IMR-90 (cell line): ENCODE measurements at regions not wholly inside any gene's neighbourhood (a gene's known extent, or its start where the extent isn't known, plus 50 kb on each side); places are given as distances from the start of the nearest gene placed in this dataset.

ENCODE experiments used
- ATAC-seq: fragments of 200-7000 bp; cut with Tn5 transposase; 2 replicates; pipeline ENCODE4 v1.9.1; 2020; ENCODE audit warnings: low read depth, mild to moderate bottlenecking, moderate library complexity
- BruUV-seq: library from RNA; stranded (reverse); fragments of 400-500 nt; replicated peaks from 2 replicates; lab custom pipeline; 2021; lab: Mats Ljungman, UMichigan
- CTCF ChIA-PET: fragments of 300-600 bp; formaldehyde crosslinking; extraction: SDS; loops from one replicate; lab custom pipeline; 2021; ENCODE audit warnings: antibody characterized with exemption; lab: Yijun Ruan, JAX
- POLR2A ChIA-PET: fragments of 300-600 bp; sonication (Branson Sonifier 250); formaldehyde crosslinking; loops from one replicate; lab custom pipeline; 2022; ENCODE audit warnings: antibody characterized with exemption; ENCODE audit not compliant: unreplicated experiment; lab: Charles Lee
- DNase-seq: peaks from one replicate; pipeline ENCODE4 v3.0.0; 2013
- H2AFZ ChIP-seq: replicated peaks from 2 replicates; pipeline ENCODE3; 2013; ENCODE audit warnings: low read length, mild to moderate bottlenecking; ENCODE audit not compliant: poor library complexity
- H2AK5ac ChIP-seq: 2 replicates; pipeline ENCODE4 v1.6.1; 2013; ENCODE audit warnings: low read depth, low read length, inconsistent platforms
- H2AK9ac ChIP-seq: replicated peaks from 2 replicates; pipeline ENCODE3; 2013; ENCODE audit warnings: mild to moderate bottlenecking, low read depth, low read length, moderate library complexity; ENCODE audit not compliant: poor library complexity
- H2BK120ac ChIP-seq: 2 replicates; pipeline ENCODE4 v1.6.1; 2013; ENCODE audit warnings: low read depth, low read length, inconsistent platforms
- H2BK15ac ChIP-seq: 3 replicates; pipeline ENCODE4 v1.6.1; 2013; ENCODE audit warnings: low read depth, low read length, inconsistent platforms
- H2BK20ac ChIP-seq: 2 replicates; pipeline ENCODE4 v1.6.1; 2013; ENCODE audit warnings: low read depth, mild to moderate bottlenecking, inconsistent platforms, low read length, moderate library complexity
- H2BK5ac ChIP-seq: 2 replicates; pipeline ENCODE4 v1.6.1; 2013; ENCODE audit warnings: mild to moderate bottlenecking, low read depth, low read length, inconsistent platforms; ENCODE audit not compliant: poor library complexity, severe bottlenecking
- H3K14ac ChIP-seq: replicated peaks from 2 replicates; pipeline ENCODE4 v1.6.1; 2013; ENCODE audit warnings: low read depth, low read length, inconsistent platforms
- H3K18ac ChIP-seq: 2 replicates; pipeline ENCODE4 v1.6.1; 2013; ENCODE audit warnings: low read depth, low read length, control low read depth
- H3K23ac ChIP-seq: 2 replicates; pipeline ENCODE4 v1.6.1; 2013; ENCODE audit warnings: low read depth, low read length, inconsistent platforms
- H3K27ac ChIP-seq: 2 replicates; pipeline ENCODE4 v1.5.1; 2013; ENCODE audit warnings: mild to moderate bottlenecking, control low read depth, low read length; ENCODE audit not compliant: insufficient read depth
- H3K27me3 ChIP-seq: 2 replicates; pipeline ENCODE4 v1.6.1; 2013; ENCODE audit warnings: low read length; ENCODE audit not compliant: control insufficient read depth, insufficient read depth
- H3K36me3 ChIP-seq: 2 replicates; pipeline ENCODE4 v1.6.1; 2013; ENCODE audit warnings: low read length, mixed read lengths; ENCODE audit not compliant: control insufficient read depth, insufficient read depth
- H3K4ac ChIP-seq: 2 replicates; pipeline ENCODE4 v1.6.1; 2013; ENCODE audit warnings: low read depth, low read length, inconsistent platforms
- H3K4me1 ChIP-seq: 2 replicates; pipeline ENCODE4 v1.6.1; 2013; ENCODE audit warnings: low read length, mixed read lengths; ENCODE audit not compliant: control insufficient read depth, insufficient read depth
- H3K4me2 ChIP-seq: 2 replicates; pipeline ENCODE4 v1.6.1; 2013; ENCODE audit warnings: low read depth, mild to moderate bottlenecking, control low read depth, low read length, moderate library complexity
- H3K4me3 ChIP-seq: 2 replicates; pipeline ENCODE4 v1.5.1; 2013; ENCODE audit warnings: low read depth, mild to moderate bottlenecking, control low read depth, low read length, moderate library complexity; ENCODE audit not compliant: insufficient read depth
- H3K56ac ChIP-seq: 2 replicates; pipeline ENCODE4 v1.6.1; 2013; ENCODE audit warnings: low read length, inconsistent platforms; ENCODE audit not compliant: insufficient read depth; ENCODE audit errors: extremely low read depth
- H3K79me1 ChIP-seq, 2 experiments: 2 replicates each; pipeline ENCODE4 v1.6.1; 2013; ENCODE audit warnings: low read length in 2 of 2, inconsistent platforms in 1 of 2, low read depth in 1 of 2
- H3K9ac ChIP-seq: 2 replicates; pipeline ENCODE4 v1.6.1; 2013; ENCODE audit warnings: low read depth, low read length, control low read depth
- H3K9me1 ChIP-seq: 2 replicates; pipeline ENCODE4 v1.6.1; 2013; ENCODE audit warnings: low read length, inconsistent platforms; ENCODE audit not compliant: insufficient read depth
- H3K9me3 ChIP-seq: 2 replicates; pipeline ENCODE4 v1.6.1; 2013; ENCODE audit warnings: low read length; ENCODE audit not compliant: control insufficient read depth, insufficient read depth
- H4K20me1 ChIP-seq: 2 replicates; pipeline ENCODE4 v1.6.1; 2013; ENCODE audit warnings: low read length, inconsistent platforms; ENCODE audit not compliant: insufficient read depth
- H4K5ac ChIP-seq: 2 replicates; pipeline ENCODE4 v1.6.1; 2013; ENCODE audit warnings: mild to moderate bottlenecking, low read depth, low read length, control low read depth
- H4K8ac ChIP-seq, 2 experiments: 2 replicates each; pipeline ENCODE4 v1.6.1; 2013; ENCODE audit warnings: low read depth in 2 of 2, low read length in 2 of 2, control low read depth in 1 of 2, inconsistent platforms in 1 of 2
- H4K91ac ChIP-seq: 2 replicates; pipeline ENCODE4 v1.6.1; 2013; ENCODE audit warnings: low read depth, low read length, inconsistent platforms; ENCODE audit not compliant: insufficient read depth
- CEBPB ChIP-seq: IDR thresholded peaks from 2 replicates; pipeline ENCODE4 v1.6.1; 2012; ENCODE audit warnings: low read depth, low read length, improper control_type of control experiment
- CHD1 ChIP-seq: IDR thresholded peaks from 2 replicates; pipeline ENCODE4 v1.6.1; 2012; ENCODE audit warnings: low read depth, low read length, improper control_type of control experiment
- CTCF ChIP-seq: conservative IDR thresholded peaks from 2 replicates; pipeline ENCODE4 v1.5.1; 2012; ENCODE audit warnings: mild to moderate bottlenecking, low read depth, low read length, improper control_type of control experiment
- ELK1 ChIP-seq: fragments of 150-350 bp; IDR thresholded peaks from 2 replicates; pipeline ENCODE4 v1.6.1; 2016; ENCODE audit warnings: low read depth, mild to moderate bottlenecking, low read length, moderate library complexity, borderline replicate concordance
- FOS ChIP-seq: fragments of 150-350 bp; IDR thresholded peaks from 2 replicates; pipeline ENCODE4 v1.6.1; 2016; ENCODE audit warnings: low read depth, low read length
- MAFK ChIP-seq: IDR thresholded peaks from 2 replicates; pipeline ENCODE4 v1.6.1; 2012; ENCODE audit warnings: low read depth, low read length, improper control_type of control experiment
- MAZ ChIP-seq: IDR thresholded peaks from 2 replicates; pipeline ENCODE4 v1.6.1; 2012; ENCODE audit warnings: low read depth, mild to moderate bottlenecking, low read length, improper control_type of control experiment, moderate library complexity, borderline replicate concordance
- MXI1 ChIP-seq: IDR thresholded peaks from 2 replicates; pipeline ENCODE4 v1.6.1; 2012; ENCODE audit warnings: low read depth, mild to moderate bottlenecking, low read length, moderate library complexity, borderline replicate concordance
- POLR2A ChIP-seq: IDR thresholded peaks from 2 replicates; pipeline ENCODE4 v1.6.1; 2012; ENCODE audit warnings: mild to moderate bottlenecking, low read depth, low read length
- RAD21 ChIP-seq: IDR thresholded peaks from 2 replicates; pipeline ENCODE4 v1.6.1; 2012; ENCODE audit warnings: low read length, improper control_type of control experiment
- WGBS, 2 experiments: methylation state at CpG; one replicate each; pipeline versions ENCODE4 v1.1.5 to v1.1.7; 2013; ENCODE audit warnings: missing lambda C conversion rate in 2 of 2; ENCODE audit not compliant: insufficient read length in 1 of 2; ENCODE audit errors: extremely low coverage in 2 of 2; 5-methylcytosine and 5-hydroxymethylcytosine counted together
- dilution Hi-C: fragments of 300-500 bp; cut with HindIII; formaldehyde crosslinking; loops from one replicate; pipeline ENCODE4 v1.14.3; 2018; ENCODE audit warnings: low sequenced_read_pairs; ENCODE audit not compliant: unreplicated experiment
- in situ Hi-C: fragments of 300-500 bp; cut with MboI; formaldehyde crosslinking; loops from 3 replicates; pipeline ENCODE4 v1.14.3; 2019; ENCODE audit warnings: low sequenced_read_pairs, inconsistent platforms, mixed read lengths
- intact Hi-C: fragments of 100-400 bp; cut with micrococcal nuclease; formaldehyde crosslinking; loops from 2 replicates; pipeline ENCODE4 v1.10.0; 2022

GRCh38 chr9:99506747-99507348, 284.8 kb downstream of the SEC61B start:
- ATAC-seq: no peak; the same call in 1 of the 2 replicates
- CTCF ChIA-PET: interaction anchor here (0.6 kb wide), 1 partner anchor 18 kb away, joined by 3 read pairs; no protein-coding TSS in a partner anchor
- in situ Hi-C loops: no loop called here

More at GRCh38 chr9:99506747-99507348, 284.8 kb downstream of the SEC61B start:
- Histone ChIP-seq H3K4me1 (no peaks in the 10 kb centered on the region; the same call in 1 of the 2 replicates), H3K36me3 (no peaks in the 10 kb centered on the region), H3K4me3 (no peak overlapping the region), H2BK120ac (no peak overlapping the region), H3K4ac (no peak overlapping the region), H3K18ac (no peak overlapping the region), H3K23ac (no peak overlapping the region), H3K4me2 (no peak overlapping the region), H2BK5ac (no peak overlapping the region), H3K9me3 (no peaks in the 10 kb centered on the region), H2AFZ (no peak overlapping the region), H3K56ac (no peak overlapping the region), H3K27ac (no peak overlapping the region), H2BK20ac (no peak overlapping the region), H2AK5ac (no peak overlapping the region), H4K20me1 (no peaks in the 10 kb centered on the region), H3K14ac (no peak overlapping the region), H4K8ac (no peak overlapping the region), H2BK15ac (no peak overlapping the region), H3K9ac (no peak overlapping the region), H2AK9ac (no peak overlapping the region), H3K79me1 (no peaks in the 10 kb centered on the region), H4K91ac (no peak overlapping the region), H3K27me3 (peaks cover 10% of the 10 kb centered on the region), H3K9me1 (no peaks in the 10 kb centered on the region), H4K5ac (no peak overlapping the region)
- DNase-seq: no peak
- POLR2A ChIA-PET: no interaction called here
- no CpG with 5 or more reads among the region's 1 CpG for WGBS, 2 experiments
- intact Hi-C loops: no loop called here
- no TSS peak for BruUV-seq
- dilution Hi-C loops: no loop called here
- TF ChIP-seq CTCF (no peak), ELK1 (no peak), MAZ (no peak), MXI1 (no peak), FOS (no peak), POLR2A (no peak), CEBPB (no peak), CHD1 (no peak), MAFK (no peak), RAD21 (no peak)
